ENCODE measurements at regions not wholly inside any gene's neighbourhood (a gene's known extent, or its start where the extent isn't known, plus 50 kb on each side); places are given as distances from the start of the nearest gene placed in this dataset.

DNA sequence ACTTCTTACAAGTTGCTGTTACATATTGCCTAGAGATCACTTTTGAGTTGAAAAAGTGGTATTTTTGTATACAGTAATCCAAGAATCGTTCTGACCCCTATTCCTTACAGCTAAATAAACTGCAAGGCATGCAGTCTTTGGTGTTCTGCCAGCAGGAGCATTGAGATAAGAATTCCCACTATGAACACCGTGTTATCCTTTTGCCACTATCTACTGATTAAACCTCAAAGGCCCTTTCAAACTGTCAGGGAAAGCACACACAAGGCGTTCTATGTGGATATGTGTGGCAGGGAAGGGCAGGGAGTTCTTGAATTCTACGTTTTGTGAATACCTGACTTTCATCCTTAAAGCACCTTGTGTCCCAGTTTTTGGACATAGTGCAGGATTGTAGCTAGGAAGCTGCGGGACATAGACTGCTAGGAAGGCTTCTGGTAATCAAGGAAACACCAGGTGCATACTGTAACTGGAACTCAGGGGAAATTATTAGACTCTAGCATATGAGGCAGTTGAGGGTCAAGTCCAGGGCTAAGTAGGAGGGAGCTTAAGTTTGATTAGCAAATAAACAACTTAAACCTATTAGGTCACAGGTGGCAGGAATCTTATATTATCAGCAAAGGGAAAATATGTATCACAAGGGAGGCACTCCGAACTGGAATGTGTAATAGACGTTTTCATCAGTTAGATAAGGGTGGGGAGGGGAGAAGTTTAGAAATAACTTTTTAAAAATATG, 506.6 kb downstream of the RNF144B start:
- Histone ChIP-seq H3K4me1 (replicated peaks in 1 of 2; ENCODE audit: control insufficient read depth in 2 of 2, insufficient read depth in 2 of 2, low read length in 2 of 2) (no peaks in the 10 kb centered on the region), H3K27ac (ENCODE audit: extremely low read depth, low read depth, low read length) (no peak overlapping the region), H3K79me2 (ENCODE audit: control insufficient read depth, insufficient read depth, low read length) (no peaks in the 10 kb centered on the region), H3K4me3 (no peak overlapping the region), H2AFZ (ENCODE audit: low read depth, low read length) (no peak overlapping the region), H3K9ac (ENCODE audit: insufficient read depth in 1 of 2, low read depth in 2 of 2, low read length in 2 of 2) (no peak overlapping the region), H3K9me1 (ENCODE audit: control insufficient read depth, insufficient read depth, low read length) (no peaks in the 10 kb centered on the region), H3K4me2 (ENCODE audit: insufficient read depth, low read length) (no peak overlapping the region), H3K36me3 (ENCODE audit: control insufficient read depth, insufficient read depth, low read length) (no peaks in the 10 kb centered on the region), H3K9me3 (replicated peaks; ENCODE audit: control insufficient read depth, insufficient read depth, low read depth, low read length) (no peaks in the 10 kb centered on the region), H4K20me1 (replicated peaks; ENCODE audit: control insufficient read depth, insufficient read depth, low read length) (no peaks in the 10 kb centered on the region), H3K27me3 (ENCODE audit: control insufficient read depth in 2 of 2, insufficient read depth in 2 of 2, low read length in 2 of 2) (no peaks in the 10 kb centered on the region)
- ATAC-seq: no peak
- CTCF ChIA-PET (ENCODE audit: low intra/inter-chr PET ratio): no interaction called here
- no peak for DNase-seq (ENCODE audit: extremely low read depth in 1 of 4, low spot score in 3 of 4)
- POLR2A ChIA-PET: no interaction called here
- FAIRE-seq: no peak
- 0% methylated on average over 7 of the region's 7 CpGs for WGBS (ENCODE audit: insufficient coverage, low coverage, missing lambda C conversion rate)
- BruUV-seq (replicated peaks): no TSS peak
- in situ Hi-C loops (cut with MboI): no loop called here
- intact Hi-C loops (cut with micrococcal nuclease): no loop called here
- TF ChIP-seq MYBL2 (IDR thresholded peaks at IDR 0.05; ENCODE audit: low read depth) (no peak), MYBL2 (CRISPR knock-in tag; IDR thresholded peaks at IDR 0.05; ENCODE audit: borderline replicate concordance) (no peak), MTA2 (IDR thresholded peaks at IDR 0.05; ENCODE audit: low read depth) (no peak), ILK (tag; IDR thresholded peaks at IDR 0.05; ENCODE audit: borderline replicate concordance, low read depth) (no peak), RBBP5 (IDR thresholded peaks at IDR 0.05; ENCODE audit: borderline replicate concordance, insufficient read depth, low read length, poor library complexity, severe bottlenecking) (no peak), ZNF436 (CRISPR knock-in tag; IDR thresholded peaks at IDR 0.05) (no peak), STAT5A (IDR thresholded peaks at IDR 0.05; ENCODE audit: borderline replicate concordance, low read length) (no peak)
- TF ChIP-seq, protein P1, sequence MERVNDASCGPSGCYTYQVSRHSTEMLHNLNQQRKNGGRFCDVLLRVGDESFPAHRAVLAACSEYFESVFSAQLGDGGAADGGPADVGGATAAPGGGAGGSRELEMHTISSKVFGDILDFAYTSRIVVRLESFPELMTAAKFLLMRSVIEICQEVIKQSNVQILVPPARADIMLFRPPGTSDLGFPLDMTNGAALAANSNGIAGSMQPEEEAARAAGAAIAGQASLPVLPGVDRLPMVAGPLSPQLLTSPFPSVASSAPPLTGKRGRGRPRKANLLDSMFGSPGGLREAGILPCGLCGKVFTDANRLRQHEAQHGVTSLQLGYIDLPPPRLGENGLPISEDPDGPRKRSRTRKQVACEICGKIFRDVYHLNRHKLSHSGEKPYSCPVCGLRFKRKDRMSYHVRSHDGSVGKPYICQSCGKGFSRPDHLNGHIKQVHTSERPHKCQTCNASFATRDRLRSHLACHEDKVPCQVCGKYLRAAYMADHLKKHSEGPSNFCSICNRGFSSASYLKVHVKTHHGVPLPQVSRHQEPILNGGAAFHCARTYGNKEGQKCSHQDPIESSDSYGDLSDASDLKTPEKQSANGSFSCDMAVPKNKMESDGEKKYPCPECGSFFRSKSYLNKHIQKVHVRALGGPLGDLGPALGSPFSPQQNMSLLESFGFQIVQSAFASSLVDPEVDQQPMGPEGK (CRISPR knock-in tag; IDR thresholded peaks at IDR 0.05; ENCODE audit: borderline replicate concordance): no peak
- TF ChIP-seq, protein P2, sequence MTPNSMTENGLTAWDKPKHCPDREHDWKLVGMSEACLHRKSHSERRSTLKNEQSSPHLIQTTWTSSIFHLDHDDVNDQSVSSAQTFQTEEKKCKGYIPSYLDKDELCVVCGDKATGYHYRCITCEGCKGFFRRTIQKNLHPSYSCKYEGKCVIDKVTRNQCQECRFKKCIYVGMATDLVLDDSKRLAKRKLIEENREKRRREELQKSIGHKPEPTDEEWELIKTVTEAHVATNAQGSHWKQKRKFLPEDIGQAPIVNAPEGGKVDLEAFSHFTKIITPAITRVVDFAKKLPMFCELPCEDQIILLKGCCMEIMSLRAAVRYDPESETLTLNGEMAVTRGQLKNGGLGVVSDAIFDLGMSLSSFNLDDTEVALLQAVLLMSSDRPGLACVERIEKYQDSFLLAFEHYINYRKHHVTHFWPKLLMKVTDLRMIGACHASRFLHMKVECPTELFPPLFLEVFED (CRISPR knock-in tag; conservative IDR thresholded peaks at IDR 0.05): no peak
- TF ChIP-seq, protein P3, sequence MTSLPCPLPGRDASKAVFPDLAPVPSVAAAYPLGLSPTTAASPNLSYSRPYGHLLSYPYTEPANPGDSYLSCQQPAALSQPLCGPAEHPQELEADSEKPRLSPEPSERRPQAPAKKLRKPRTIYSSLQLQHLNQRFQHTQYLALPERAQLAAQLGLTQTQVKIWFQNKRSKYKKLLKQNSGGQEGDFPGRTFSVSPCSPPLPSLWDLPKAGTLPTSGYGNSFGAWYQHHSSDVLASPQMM (CRISPR knock-in tag; IDR thresholded peaks at IDR 0.05): no peak
